ENCODE measurements at regions not wholly inside any gene's neighbourhood (a gene's known extent, or its start where the extent isn't known, plus 50 kb on each side); places are given as distances from the start of the nearest gene placed in this dataset.

GRCh38 chr22:49325531-49326395 is 501.9 kb downstream of the BRD1 start:
- no peak for DNase-seq (ENCODE audit: low spot score)

- DNase-seq (ENCODE audit: low spot score): no peak
These were observed 502.9 kb downstream of the BRD1 start for GRCh38 chr22:49324527-49325491.

- DNase-seq (ENCODE audit: low spot score): no peak
These were observed 503.8 kb downstream of the BRD1 start for GRCh38 chr22:49323751-49324415.

GRCh38 chr22:49322861-49323622 is 504.6 kb downstream of the BRD1 start:
- no peak for DNase-seq (ENCODE audit: low spot score)

- no peak for DNase-seq (ENCODE audit: low spot score)
These were observed 505.4 kb downstream of the BRD1 start for GRCh38 chr22:49322231-49322630.

GRCh38 chr22:49321477-49322055 is 506.1 kb downstream of the BRD1 start:
- DNase-seq (ENCODE audit: low spot score): no peak

GRCh38 chr22:49320714-49321476 is 506.8 kb downstream of the BRD1 start:
- DNase-seq (ENCODE audit: low spot score): no peak

- DNase-seq (ENCODE audit: low spot score): no peak
These were observed 510.3 kb downstream of the BRD1 start for GRCh38 chr22:49317369-49317768.

- no peak for DNase-seq (ENCODE audit: low spot score)
These were observed 515.1 kb downstream of the BRD1 start for GRCh38 chr22:49312601-49313000.

- DNase-seq (ENCODE audit: low spot score): no peak
These were observed 517.3 kb downstream of the BRD1 start for GRCh38 chr22:49310354-49310753.

GRCh38 chr22:49308300-49308699 is 519.4 kb downstream of the BRD1 start:
- DNase-seq (ENCODE audit: low spot score): no peak

GRCh38 chr22:49307870-49308269 is 519.8 kb downstream of the BRD1 start:
- no peak for DNase-seq (ENCODE audit: low spot score)

- no peak for DNase-seq (ENCODE audit: low spot score)
These were observed 520.2 kb downstream of the BRD1 start for GRCh38 chr22:49307481-49307830.

GRCh38 chr22:49306632-49307480 is 520.8 kb downstream of the BRD1 start:
- DNase-seq (ENCODE audit: low spot score): no peak

GRCh38 chr22:49305966-49306631 is 521.6 kb downstream of the BRD1 start:
- no peak for DNase-seq (ENCODE audit: low spot score)

GRCh38 chr22:49305214-49305965 is 522.3 kb downstream of the BRD1 start:
- DNase-seq (ENCODE audit: low spot score): no peak

GRCh38 chr22:49303781-49304461 is 523.8 kb downstream of the BRD1 start:
- DNase-seq (ENCODE audit: low spot score): no peak
